DMS153 treated with DMSO at 0.1 percent for 48 hours (cell line): ENCODE measurements at regions not wholly inside any gene's neighbourhood (a gene's known extent, or its start where the extent isn't known, plus 50 kb on each side); places are given as distances from the start of the nearest gene placed in this dataset.
A peak's percentile ranks its signal among the peaks of the same experiment; 100 is the strongest.
"Not testable (repeated sequence)": the region's sequence is repeated elsewhere in the genome, so short reads cannot be mapped to it uniquely, and the experiment has no call there.

ENCODE experiments used
- DNase-seq: peaks from one replicate; lab custom pipeline; 2025; ENCODE audit not compliant: unreplicated experiment; lab: John Stamatoyannopoulos, UW

GRCh38 chr2:163198972-163199371, 360.4 kb upstream of the KCNH7 start:
- no peak for DNase-seq

DNA sequence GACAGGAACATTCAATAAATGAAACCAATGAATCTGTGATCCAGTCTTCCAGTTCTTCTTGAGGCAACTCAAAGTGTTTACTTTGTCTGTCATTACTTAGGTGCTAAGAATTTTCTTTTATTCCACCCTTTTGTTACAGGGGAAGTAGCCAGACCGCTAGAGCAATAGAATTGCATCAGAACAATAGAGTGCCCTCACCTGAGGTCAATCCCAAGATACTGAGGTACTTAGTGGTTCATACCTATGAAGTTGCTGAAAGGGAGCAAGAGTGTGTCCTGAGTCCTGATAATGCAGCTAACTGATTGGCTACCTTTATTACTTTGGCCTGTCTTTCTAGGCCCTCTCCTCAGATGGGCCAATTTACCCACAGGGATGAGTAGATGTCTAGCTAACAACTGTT, 359.4 kb upstream of the KCNH7 start:
- DNase-seq = no peak

- no peak for DNase-seq
Observed at GRCh38 chr2:163191372-163191771, 352.8 kb upstream of the KCNH7 start.

DNA sequence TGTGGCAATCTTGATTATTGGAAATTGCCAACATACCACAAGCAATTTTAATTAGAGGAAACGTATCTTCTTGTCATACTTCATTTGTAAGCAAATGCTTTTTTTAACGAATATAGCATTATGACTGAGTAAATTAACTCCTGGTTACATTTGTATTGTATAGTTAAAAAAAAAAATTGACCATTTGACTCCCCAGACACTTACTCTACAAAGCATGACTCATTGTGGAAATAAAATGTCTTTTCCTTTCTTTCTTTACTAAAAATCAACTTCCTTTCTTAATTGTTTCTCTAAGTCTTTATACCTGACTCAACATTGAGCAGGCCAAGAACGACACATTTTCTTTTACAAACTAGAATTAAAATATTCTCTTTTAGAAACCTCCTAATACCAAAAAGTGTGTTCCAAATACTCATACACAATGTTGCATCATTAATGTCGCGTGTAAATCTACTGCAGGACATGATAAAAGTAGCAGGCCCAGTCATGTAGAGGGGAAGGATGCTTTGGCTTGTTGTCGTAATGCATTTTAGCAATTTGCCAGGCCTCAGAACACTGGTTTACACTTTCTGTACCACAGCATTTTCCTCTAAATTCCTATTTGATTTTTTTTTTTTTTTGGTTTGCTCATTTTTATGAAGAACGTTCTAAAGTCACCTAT, 349.6 kb upstream of the KCNH7 start:
- no peak for DNase-seq

- DNase-seq = no peak
Observed at GRCh38 chr2:163187119-163187518, 348.6 kb upstream of the KCNH7 start.

DNA sequence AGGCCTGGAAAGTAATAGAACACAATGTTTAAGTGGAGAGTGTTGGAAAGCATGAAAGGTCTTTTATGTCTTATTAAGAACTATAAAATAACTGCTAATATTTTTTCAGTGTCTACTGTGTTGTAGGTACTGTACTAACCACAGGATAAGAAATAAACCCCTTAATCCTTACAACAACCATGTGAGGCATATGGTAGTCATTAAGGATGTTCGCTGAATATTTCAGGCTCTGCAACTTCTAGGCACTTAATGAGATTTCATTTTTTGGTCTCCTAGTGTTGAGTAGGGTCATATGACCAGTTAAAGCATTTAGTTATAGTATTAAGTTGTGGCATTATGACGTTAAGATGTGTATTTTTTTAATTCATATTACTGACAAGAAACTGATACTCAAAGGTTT, 346.6 kb upstream of the KCNH7 start:
- DNase-seq = no peak

GRCh38 chr2:163182764-163183354, 344.3 kb upstream of the KCNH7 start:
- peak; percentile 29 for DNase-seq

- no peak for DNase-seq
Observed at GRCh38 chr2:163177592-163177991, 339.0 kb upstream of the KCNH7 start.

- no peak for DNase-seq
Observed at GRCh38 chr2:163175294-163175693, 336.7 kb upstream of the KCNH7 start.

- DNase-seq = no peak
Observed at GRCh38 chr2:163173591-163173990, 335.0 kb upstream of the KCNH7 start.

- no peak for DNase-seq
Observed at GRCh38 chr2:163171786-163172530, 333.4 kb upstream of the KCNH7 start.

GRCh38 chr2:163157891-163158496, 319.4 kb upstream of the KCNH7 start:
- DNase-seq = no peak

GRCh38 chr2:163157411-163157810, 318.8 kb upstream of the KCNH7 start:
- no peak for DNase-seq

- no peak for DNase-seq
Observed at GRCh38 chr2:163155925-163156324, 317.4 kb upstream of the KCNH7 start.

GRCh38 chr2:163155279-163155883, 316.8 kb upstream of the KCNH7 start:
- DNase-seq = peak; percentile 42

GRCh38 chr2:163142618-163143017, 304.1 kb upstream of the KCNH7 start:
- DNase-seq = no peak

GRCh38 chr2:163138947-163139346, 300.4 kb upstream of the KCNH7 start:
- DNase-seq = no peak

DNA sequence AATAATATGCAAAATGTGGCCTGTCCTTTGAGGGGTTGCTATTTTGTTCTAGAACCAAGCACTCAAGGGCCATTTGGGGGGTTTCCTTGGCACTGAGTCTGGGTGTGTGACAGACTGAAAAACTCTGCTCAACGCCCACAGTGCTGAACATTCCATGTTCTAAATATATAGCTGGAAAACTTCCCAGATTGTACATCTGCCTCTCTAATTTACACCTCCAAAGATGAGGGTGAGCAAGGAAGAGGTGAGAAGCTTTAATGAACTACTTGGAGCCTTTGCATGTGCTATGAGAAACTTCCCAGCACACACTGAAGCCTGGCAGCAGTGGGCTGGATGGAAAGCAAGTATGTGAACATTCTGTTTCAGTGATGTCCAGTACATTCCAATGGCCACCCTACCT, 296.7 kb upstream of the KCNH7 start:
- no peak for DNase-seq

DNA sequence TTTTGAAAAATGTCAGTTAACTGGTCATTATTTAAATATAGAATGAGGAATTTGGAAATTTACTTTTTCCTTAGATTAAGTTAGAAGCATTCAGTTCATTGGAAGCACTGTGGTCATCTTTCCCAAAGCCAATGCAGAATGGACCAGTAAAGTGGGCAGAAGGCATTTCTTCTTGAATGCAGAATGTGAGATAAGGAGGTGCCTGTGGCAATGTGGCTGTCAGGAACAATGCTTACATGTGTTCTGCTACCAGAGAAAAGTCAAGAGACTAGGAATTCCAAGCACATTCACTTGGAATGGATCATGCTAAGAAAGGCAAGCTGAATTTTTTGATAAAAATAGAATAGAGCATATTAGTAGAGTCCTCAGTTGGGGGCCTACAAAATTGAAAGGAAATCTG, 295.0 kb upstream of the KCNH7 start:
- no peak for DNase-seq

DNA sequence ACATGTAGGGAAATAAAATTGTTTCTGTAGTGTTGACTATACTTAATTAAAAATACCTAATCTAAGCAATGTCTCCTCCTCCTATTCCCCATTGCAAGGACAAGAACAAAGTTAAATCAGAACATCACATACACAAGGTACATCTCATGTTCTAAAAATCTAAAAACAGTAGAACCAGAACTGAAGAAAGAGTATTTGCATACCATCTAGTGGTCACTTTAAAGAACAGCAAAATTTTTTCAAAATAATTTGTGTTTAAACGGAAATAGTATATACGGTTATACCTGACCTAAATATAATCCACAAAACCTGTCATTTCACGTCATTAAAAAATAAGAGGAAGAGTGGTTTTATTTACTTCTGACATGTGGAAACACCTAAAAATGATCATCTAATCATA, 294.3 kb upstream of the KCNH7 start:
- DNase-seq = peak; percentile 55

GRCh38 chr2:163132207-163132606, 293.6 kb upstream of the KCNH7 start:
- DNase-seq = not testable (repeated sequence)

DNA sequence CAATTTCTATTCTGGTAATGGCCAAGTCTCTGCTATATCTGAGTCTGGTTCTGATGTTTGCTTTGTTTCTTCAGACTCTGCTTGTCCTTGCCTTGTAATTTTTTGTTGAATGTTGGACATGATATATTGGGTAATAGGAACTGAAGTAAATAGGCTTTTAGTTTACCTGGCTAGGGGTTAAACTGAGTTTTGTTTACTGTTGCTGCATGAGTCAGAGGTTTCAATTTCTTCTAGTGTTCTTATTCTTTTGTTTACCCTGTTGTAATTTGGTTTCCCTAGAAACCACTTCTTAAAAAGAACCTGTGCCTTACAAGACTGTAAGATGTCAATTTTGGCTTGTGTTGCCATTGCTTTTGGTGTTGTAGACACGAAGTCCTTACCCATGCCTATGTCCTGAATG, 285.0 kb upstream of the KCNH7 start:
- no peak for DNase-seq
